ENCODE measurements at regions not wholly inside any gene's neighbourhood (a gene's known extent, or its start where the extent isn't known, plus 50 kb on each side); places are given as distances from the start of the nearest gene placed in this dataset.
"Not testable (repeated sequence)": the region's sequence is repeated elsewhere in the genome, so short reads cannot be mapped to it uniquely, and the experiment has no call there.

DNA sequence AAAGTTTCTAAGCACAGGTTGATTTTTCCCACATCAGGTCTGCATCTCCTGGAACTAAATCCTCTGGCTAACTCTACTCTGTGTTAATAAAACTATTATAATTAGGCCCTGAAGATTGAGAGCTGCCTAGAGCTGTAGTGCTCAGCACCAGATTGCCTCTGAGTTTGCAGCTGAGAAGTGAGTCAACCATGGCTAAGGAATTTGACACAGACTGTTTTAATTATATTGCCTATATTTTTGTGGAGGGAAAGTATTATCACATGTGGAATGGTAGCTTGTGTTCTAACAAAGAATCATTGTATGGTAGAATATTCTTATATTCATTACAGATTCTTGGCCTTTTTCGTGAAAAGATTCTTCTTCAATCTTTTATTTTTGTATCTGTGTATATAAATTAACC lies 1907.6 kb upstream of the TENM3 start:
- TF ChIP-seq, protein P1, sequence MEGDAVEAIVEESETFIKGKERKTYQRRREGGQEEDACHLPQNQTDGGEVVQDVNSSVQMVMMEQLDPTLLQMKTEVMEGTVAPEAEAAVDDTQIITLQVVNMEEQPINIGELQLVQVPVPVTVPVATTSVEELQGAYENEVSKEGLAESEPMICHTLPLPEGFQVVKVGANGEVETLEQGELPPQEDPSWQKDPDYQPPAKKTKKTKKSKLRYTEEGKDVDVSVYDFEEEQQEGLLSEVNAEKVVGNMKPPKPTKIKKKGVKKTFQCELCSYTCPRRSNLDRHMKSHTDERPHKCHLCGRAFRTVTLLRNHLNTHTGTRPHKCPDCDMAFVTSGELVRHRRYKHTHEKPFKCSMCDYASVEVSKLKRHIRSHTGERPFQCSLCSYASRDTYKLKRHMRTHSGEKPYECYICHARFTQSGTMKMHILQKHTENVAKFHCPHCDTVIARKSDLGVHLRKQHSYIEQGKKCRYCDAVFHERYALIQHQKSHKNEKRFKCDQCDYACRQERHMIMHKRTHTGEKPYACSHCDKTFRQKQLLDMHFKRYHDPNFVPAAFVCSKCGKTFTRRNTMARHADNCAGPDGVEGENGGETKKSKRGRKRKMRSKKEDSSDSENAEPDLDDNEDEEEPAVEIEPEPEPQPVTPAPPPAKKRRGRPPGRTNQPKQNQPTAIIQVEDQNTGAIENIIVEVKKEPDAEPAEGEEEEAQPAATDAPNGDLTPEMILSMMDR (IDR thresholded peaks at IDR 0.05; ENCODE audit: low read depth, low read length), result no peak
- DNase-seq (ENCODE audit: low read depth, low spot score), result no peak
- in situ Hi-C loops (cut with HindIII; ENCODE audit: low sequenced_read_pairs), result no loop called here
- H3K4me3 ChIP-seq (ENCODE audit: low read depth, low read length), result no peak overlapping the region

DNA sequence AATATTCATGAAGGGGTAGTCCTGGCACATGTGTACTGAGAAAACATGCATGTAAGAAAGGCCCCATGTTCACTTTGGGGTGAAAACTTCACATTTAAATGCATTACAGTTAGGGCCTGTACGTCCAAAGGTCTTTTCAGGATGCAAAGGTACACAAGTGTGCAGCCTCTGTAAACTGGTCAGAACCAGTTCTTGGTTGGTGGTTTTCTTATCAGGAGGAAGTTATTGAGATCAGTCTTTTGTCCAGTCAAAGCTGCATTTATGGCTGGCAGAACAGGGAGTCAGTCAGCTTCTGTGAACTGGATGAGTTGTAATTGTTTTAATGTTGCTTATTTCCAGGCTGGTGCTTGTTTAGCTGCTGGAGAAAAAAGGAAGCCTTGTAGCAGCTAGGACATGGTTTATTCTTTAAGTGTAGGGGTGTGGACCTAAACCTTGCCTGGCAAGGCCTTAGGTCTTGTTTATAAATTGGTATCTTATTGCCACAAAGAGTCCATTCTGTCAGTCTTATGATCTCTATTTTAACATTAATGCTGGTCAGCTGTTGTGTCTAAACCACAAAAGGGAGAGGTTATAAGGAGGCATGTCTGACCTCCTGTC lies 1906.6 kb upstream of the TENM3 start:
- TF ChIP-seq, protein P1 (IDR thresholded peaks at IDR 0.05; ENCODE audit: low read depth, low read length), result no peak
- DNase-seq (ENCODE audit: low read depth, low spot score), result no peak
- H3K4me3 ChIP-seq (ENCODE audit: low read depth, low read length), result no peak overlapping the region
- in situ Hi-C loops (cut with HindIII; ENCODE audit: low sequenced_read_pairs), result no loop called here

DNA sequence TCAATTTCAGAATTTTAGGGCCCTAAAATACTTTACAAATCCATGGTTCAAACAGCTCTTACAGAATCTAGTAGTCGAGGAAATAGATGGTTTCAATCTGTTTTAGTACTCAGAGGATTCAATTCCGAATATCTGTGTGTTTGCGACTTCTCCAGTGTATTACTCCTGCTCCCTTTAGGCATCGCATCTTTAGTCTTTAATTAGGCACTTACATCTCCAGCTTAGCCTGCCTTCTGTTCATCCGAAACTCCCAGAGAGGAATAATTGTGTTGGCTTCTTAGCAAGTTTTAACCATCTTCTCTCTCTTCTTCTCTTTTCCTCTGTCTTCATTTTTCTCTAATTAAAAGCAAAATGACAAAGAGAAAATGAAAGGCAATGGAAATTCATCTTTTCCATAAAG lies 1901.3 kb upstream of the TENM3 start:
- no peak overlapping the region for H3K4me3 ChIP-seq (ENCODE audit: low read depth, low read length)
- no peak for DNase-seq (ENCODE audit: low read depth, low spot score)
- in situ Hi-C loops (cut with HindIII; ENCODE audit: low sequenced_read_pairs), result no loop called here
- TF ChIP-seq, protein P1 (IDR thresholded peaks at IDR 0.05; ENCODE audit: low read depth, low read length), result no peak

DNA sequence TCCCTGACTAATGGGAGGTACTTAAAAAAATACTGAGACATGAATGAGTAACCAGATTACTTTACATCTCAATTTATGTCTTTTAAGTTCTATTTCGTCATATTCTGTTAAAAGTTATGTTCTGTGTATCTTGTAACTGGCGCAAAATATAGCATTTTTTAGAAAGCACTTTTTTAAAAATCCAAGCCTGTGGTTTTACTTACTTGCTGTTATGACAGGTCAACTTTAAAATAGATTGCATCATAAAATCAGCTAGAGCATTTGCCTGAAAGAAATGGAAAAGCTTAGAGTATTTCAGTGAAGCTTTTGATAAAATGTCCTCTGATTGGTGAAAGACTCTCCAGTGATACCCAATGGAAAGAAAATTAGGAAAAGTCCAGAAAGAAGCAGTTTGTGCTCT lies 1892.3 kb upstream of the TENM3 start:
- TF ChIP-seq, protein P1 (IDR thresholded peaks at IDR 0.05; ENCODE audit: low read depth, low read length), result no peak
- no peak overlapping the region for H3K4me3 ChIP-seq (ENCODE audit: low read depth, low read length)
- DNase-seq (ENCODE audit: low read depth, low spot score), result no peak
- in situ Hi-C loops (cut with HindIII; ENCODE audit: low sequenced_read_pairs), result no loop called here

DNA sequence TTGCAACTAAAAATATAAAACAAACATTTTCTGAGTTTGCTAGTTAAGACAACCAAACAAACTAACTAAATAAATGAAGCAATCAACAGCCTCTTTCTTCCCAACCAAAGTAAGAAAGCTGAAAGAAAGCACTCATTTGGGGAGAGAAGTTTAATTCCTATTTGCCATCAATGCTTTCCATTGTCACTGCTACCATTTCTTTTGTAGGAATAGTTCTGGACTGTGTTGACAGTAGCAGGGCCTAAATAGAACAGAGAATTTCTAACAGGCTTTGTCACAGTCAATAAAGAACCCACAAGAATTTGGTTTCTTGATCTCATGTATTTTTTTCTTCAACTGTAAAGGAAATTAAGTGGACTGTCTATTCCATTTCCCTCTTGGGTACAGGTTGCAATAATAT lies 1886.4 kb upstream of the TENM3 start:
- TF ChIP-seq, protein P1 (IDR thresholded peaks at IDR 0.05; ENCODE audit: low read depth, low read length), result no peak
- H3K4me3 ChIP-seq (ENCODE audit: low read depth, low read length), result no peak overlapping the region
- in situ Hi-C loops (cut with HindIII; ENCODE audit: low sequenced_read_pairs), result no loop called here
- peak; percentile 39 for DNase-seq (ENCODE audit: low read depth, low spot score)

DNA sequence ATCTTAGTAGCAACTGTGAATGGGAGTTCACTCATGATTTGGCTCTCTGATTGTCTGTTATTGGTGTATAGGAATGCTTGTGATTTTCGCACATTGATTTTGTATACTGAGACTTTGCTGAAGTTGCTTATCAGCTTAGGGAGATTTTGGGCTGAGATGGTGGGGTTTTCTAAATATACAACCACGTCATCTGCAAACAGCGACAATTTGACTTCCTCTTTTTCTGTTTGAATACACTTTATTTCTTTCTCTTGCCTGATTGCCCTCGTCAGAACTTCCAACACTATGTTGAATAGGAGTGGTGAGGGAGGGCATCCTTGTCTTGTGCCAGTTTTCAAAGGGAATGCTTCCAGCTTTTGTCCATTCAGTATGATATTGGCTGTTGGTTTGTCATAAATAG lies 1883.1 kb upstream of the TENM3 start:
- DNase-seq (ENCODE audit: low read depth, low spot score); H3K4me3 ChIP-seq (ENCODE audit: low read depth, low read length); in situ Hi-C loops (cut with HindIII; ENCODE audit: low sequenced_read_pairs): not testable (repeated sequence)

DNA sequence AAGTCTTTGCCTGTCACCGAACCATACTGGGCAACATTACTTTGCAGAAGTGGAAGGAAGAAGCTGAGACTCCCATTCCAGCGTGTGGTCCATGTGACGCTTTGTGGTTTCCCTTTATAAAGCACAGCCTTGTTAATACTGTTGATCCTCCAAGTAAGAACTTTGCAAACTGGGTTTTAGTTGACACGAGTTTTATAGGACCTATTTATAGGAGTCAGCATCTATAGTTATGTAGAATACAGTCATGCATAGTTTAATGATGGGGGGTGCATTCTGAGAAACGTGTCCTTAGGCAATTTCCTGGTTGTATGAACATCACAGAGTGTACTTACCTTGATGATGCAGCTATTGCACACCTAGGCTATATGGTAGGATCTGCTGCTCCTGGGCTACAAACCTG lies 1879.4 kb upstream of the TENM3 start:
- in situ Hi-C loops (cut with HindIII; ENCODE audit: low sequenced_read_pairs), result no loop called here
- H3K4me3 ChIP-seq (ENCODE audit: low read depth, low read length), result no peak overlapping the region
- TF ChIP-seq, protein P1 (IDR thresholded peaks at IDR 0.05; ENCODE audit: low read depth, low read length), result no peak
- DNase-seq (ENCODE audit: low read depth, low spot score), result no peak

Measured in astrocyte of the spinal cord (primary cell).